Tibial nerve (tissue), 4 donors: ENCODE measurements at regions not wholly inside any gene's neighbourhood (a gene's known extent, or its start where the extent isn't known, plus 50 kb on each side); places are given as distances from the start of the nearest gene placed in this dataset.

Experiments
- DNase-seq, 2 donors: peaks; one replicate each; pipeline ENCODE4 v3.0.0-alpha.2; 2019; ENCODE audit warnings: low spot score in 2 of 2
- H3K27ac ChIP-seq, 4 donors: fragments of 200-600 bp; sonication (generic) in 3 of 4; one replicate each; pipeline ENCODE4 v1.5.1; 2017 to 2019; ENCODE audit warnings: mild to moderate bottlenecking in 1 of 4
- H3K27me3 ChIP-seq, 2 donors: fragments of 200-600 bp; sonication (generic) in 1 of 2; one replicate each; pipeline versions ENCODE4 v1.5.1 to v1.6.0; 2017 to 2019
- H3K36me3 ChIP-seq, 3 donors: fragments of 200-600 bp; sonication (generic); one replicate each; pipeline ENCODE4 v1.5.1; 2018 to 2019
- H3K4me1 ChIP-seq, 4 donors: fragments of 200-600 bp; sonication (generic) in 3 of 4; one replicate each; pipeline ENCODE4 v1.5.1; 2017 to 2019
- H3K4me3 ChIP-seq, 4 donors: fragments of 200-600 bp; sonication (generic) in 3 of 4; one replicate each; pipeline ENCODE4 v1.5.1; 2017 to 2019; ENCODE audit warnings: mild to moderate bottlenecking in 1 of 4, moderate library complexity in 1 of 4
- H3K9me3 ChIP-seq, 4 donors: fragments of 200-600 bp; sonication (generic) in 3 of 4; one replicate each; pipeline ENCODE4 v1.5.1; 2017 to 2019
- EP300 ChIP-seq, 2 donors: sonication (generic); formaldehyde crosslinking; IDR thresholded peaks; one replicate each; pipeline ENCODE4 v1.6.1; 2017; ENCODE audit warnings: antibody characterized with exemption in 2 of 2, mild to moderate bottlenecking in 1 of 2
- POLR2A ChIP-seq, 2 donors: fragments of 450-650 bp; IDR thresholded peaks; one replicate each; pipeline ENCODE4 v1.6.1; 2017; ENCODE audit warnings: antibody characterized with exemption in 2 of 2, mild to moderate bottlenecking in 2 of 2, moderate library complexity in 2 of 2
- WGBS, 2 donors: methylation state at CpG; one replicate each; pipeline ENCODE4 v1.1.5; 2018; 5-methylcytosine and 5-hydroxymethylcytosine counted together
- TF ChIP-seq, protein P1 (sequence below), 5 experiments: fragments of 200-600 bp in 3 of 5; fragments of 450-650 bp in 2 of 5; sonication (generic) in 3 of 5; IDR thresholded peaks; one replicate each; pipeline ENCODE4 v1.5.1; 2016 to 2019; ENCODE audit warnings: antibody characterized with exemption in 5 of 5, mild to moderate bottlenecking in 3 of 5, moderate library complexity in 2 of 5

DNA sequence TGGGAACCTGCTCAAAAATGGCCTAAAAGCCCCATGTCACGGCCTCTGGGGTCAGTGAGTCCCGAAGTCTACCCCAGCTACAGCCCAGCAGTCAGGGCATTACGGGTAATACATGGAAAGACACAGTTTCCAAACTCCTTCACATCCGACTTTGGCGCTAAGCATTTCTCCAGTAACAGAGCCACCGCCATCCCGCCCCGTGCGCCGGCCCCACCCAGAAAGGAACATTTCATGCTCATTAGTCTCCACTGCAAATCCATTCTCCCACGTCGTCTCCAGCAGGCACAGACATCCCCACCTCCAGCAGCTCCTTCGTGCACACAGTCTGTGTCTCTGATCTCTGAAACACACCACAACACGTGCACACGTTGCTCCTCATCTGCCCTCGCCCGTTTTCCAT lies 509.2 kb upstream of the ID2 start:
- no peaks in the 10 kb centered on the region for H3K36me3 ChIP-seq
- no peak overlapping the region for H3K4me3 ChIP-seq
- no peaks in the 10 kb centered on the region for H3K9me3 ChIP-seq
- no peaks in the 10 kb centered on the region for H3K27me3 ChIP-seq
- H3K27ac ChIP-seq, result no peak overlapping the region
- no peaks in the 10 kb centered on the region for H3K4me1 ChIP-seq
- no peak for TF ChIP-seq POLR2A (IDR thresholded peaks at IDR 0.05)
- DNase-seq, result no peak
- WGBS, 2 donors, result 94 to 96% methylated on average over 17 of the region's 17 CpGs

DNA sequence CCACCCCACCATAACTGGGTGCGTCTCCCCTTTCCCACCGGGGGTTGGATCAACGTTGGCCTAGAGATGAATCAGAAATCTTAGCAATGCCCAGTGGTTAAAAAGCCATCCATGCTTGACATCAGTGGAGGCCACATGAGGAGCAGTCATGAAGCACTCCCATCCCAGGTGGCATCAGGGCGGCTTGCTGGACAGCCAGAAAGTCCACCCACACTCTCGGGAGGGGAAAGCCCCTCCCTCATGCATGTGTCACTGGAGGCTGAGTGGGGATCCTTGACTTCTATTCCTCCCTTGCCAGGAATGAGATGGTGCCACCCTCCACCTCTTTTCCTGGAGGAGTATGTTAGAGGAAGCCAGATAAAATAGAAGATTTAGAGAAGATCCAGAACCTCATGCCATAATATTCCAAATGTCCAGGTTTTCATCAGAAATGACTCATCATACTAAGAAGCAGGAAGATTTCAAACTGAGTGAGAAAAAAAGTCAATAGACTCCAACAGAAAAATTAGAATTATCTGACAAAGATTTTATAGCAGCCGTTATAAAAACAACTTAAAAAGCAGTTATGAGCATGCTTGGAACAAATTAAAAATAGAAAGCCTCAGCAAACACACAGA lies 507.1 kb upstream of the ID2 start:
- H3K27ac ChIP-seq, result no peak overlapping the region
- H3K4me1 ChIP-seq, result no peaks in the 10 kb centered on the region
- H3K36me3 ChIP-seq, result no peaks in the 10 kb centered on the region
- H3K27me3 ChIP-seq, result no peaks in the 10 kb centered on the region
- DNase-seq, result no peak
- no peaks in the 10 kb centered on the region for H3K9me3 ChIP-seq
- TF ChIP-seq, protein P1, sequence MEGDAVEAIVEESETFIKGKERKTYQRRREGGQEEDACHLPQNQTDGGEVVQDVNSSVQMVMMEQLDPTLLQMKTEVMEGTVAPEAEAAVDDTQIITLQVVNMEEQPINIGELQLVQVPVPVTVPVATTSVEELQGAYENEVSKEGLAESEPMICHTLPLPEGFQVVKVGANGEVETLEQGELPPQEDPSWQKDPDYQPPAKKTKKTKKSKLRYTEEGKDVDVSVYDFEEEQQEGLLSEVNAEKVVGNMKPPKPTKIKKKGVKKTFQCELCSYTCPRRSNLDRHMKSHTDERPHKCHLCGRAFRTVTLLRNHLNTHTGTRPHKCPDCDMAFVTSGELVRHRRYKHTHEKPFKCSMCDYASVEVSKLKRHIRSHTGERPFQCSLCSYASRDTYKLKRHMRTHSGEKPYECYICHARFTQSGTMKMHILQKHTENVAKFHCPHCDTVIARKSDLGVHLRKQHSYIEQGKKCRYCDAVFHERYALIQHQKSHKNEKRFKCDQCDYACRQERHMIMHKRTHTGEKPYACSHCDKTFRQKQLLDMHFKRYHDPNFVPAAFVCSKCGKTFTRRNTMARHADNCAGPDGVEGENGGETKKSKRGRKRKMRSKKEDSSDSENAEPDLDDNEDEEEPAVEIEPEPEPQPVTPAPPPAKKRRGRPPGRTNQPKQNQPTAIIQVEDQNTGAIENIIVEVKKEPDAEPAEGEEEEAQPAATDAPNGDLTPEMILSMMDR (IDR thresholded peaks at IDR 0.05), result no peak
- no peak for TF ChIP-seq EP300 (IDR thresholded peaks at IDR 0.05)
- no peak for TF ChIP-seq POLR2A (IDR thresholded peaks at IDR 0.05)
- WGBS, 2 donors, result 60 to 80% methylated on average over 3 to 6 of the region's 6 CpGs
- H3K4me3 ChIP-seq, result no peak overlapping the region

DNA sequence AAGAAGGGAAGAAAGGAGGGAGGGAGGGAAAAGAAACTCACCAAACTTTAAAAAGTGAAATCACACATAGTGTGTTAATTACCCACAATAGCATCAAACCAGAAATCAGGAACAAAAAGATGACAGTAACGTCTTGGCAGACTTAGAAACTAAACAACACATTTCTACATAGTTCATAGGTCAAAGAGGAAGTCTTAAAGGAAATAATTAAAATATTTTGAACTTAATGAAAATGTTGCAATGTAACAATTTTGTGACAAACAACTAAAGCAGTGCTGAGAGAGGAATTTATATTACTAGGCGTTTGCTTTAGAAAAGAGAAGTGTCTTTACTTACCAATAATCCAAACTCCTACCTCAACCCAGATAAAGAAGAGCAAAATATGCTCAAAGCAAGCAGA lies 505.0 kb upstream of the ID2 start:
- Histone ChIP-seq H3K4me3 (no peak overlapping the region), H3K27me3 (no peaks in the 10 kb centered on the region), H3K36me3 (no peaks in the 10 kb centered on the region), H3K4me1 (no peaks in the 10 kb centered on the region), H3K9me3 (peaks cover 0 to 4% (median 0%) of the 10 kb centered on the region in 4 donors), H3K27ac (peak overlapping the region in 1 of 4 donors; percentile 22)
- no peak for DNase-seq
- 45 to 46% methylated on average over 2 of the region's 2 CpGs for WGBS, 2 donors
- TF ChIP-seq POLR2A (IDR thresholded peaks at IDR 0.05) (no peak), EP300 (IDR thresholded peaks at IDR 0.05) (peak in 1 of 2 donors; percentile 27)

DNA sequence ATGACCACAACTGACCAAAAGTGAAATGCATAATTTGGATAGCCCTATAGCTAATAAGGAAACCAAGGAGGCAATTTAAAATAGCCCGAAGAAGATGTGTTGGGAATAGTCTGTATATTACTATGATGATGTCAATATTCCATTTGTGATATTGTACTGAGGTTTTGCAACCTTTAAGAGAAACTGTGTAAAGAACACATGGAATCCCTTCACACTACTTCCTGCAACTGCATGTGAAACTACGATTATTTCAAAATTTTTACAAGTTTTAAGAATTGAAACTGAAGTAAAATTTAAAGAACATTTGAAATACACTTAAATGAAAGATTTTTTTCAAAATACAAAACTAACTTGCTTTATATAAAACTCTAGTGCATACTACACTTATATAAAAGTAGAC lies 504.3 kb upstream of the ID2 start:
- no peaks in the 10 kb centered on the region for H3K27me3 ChIP-seq
- H3K36me3 ChIP-seq, result no peaks in the 10 kb centered on the region
- no peaks in the 10 kb centered on the region for H3K4me1 ChIP-seq
- 52 to 59% methylated on average over 2 of the region's 2 CpGs for WGBS, 2 donors
- no peak for DNase-seq
- peaks cover 0 to 4% (median 0%) of the 10 kb centered on the region in 4 donors for H3K9me3 ChIP-seq
- TF ChIP-seq, protein P1 (IDR thresholded peaks at IDR 0.05), result no peak
- no peak for TF ChIP-seq POLR2A (IDR thresholded peaks at IDR 0.05)
- TF ChIP-seq EP300 (IDR thresholded peaks at IDR 0.05), result no peak
- no peak overlapping the region for H3K27ac ChIP-seq
- no peak overlapping the region for H3K4me3 ChIP-seq

DNA sequence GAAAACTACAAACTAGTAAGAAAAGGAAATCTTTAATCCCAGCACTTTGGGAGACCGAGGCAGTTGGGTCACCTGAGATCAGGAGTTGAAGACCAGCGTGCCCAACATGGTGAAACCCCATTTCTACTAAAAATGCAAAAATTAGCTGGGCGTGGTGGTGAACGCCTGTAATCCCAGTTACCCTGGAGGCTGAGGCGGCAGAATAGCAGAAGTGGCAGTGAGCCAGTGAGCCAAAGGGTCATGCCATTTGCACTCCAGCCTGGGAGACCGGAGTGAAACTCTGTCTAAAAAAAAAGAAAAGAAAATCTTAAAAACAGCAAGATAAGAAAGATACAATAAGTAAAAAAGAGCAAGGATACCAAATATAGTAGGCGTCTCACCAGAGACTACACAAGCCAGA lies 502.9 kb upstream of the ID2 start:
- Histone ChIP-seq H3K27me3 (no peaks in the 10 kb centered on the region), H3K4me1 (no peaks in the 10 kb centered on the region), H3K36me3 (no peaks in the 10 kb centered on the region), H3K27ac (no peak overlapping the region), H3K4me3 (no peak overlapping the region), H3K9me3 (peaks cover 0 to 4% (median 0%) of the 10 kb centered on the region in 4 donors)
- WGBS, 2 donors, result 66 to 70% methylated on average over 7 of the region's 7 CpGs
- TF ChIP-seq POLR2A (IDR thresholded peaks at IDR 0.05) (no peak), EP300 (IDR thresholded peaks at IDR 0.05) (no peak)
- TF ChIP-seq, protein P1 (IDR thresholded peaks at IDR 0.05), result no peak
- DNase-seq, result no peak

DNA sequence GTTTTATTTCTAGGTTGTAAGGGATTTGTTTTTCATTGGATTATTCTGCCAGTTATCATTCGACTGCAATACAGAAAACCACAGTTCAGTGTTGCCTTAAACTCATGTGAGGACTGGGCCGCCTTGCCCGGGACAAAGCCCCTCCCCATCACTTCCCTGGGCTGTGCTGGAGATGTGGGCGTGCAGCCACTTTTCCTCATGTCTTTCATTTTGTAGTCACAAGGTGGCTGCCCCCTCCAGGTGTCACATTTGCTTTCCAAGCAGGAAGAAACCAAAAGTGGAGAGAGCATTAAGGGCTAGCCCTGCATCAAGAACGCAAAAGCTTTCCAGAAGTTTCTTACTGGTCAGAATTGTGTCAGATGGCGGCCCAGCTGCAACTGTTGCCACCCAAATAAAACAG lies 492.5 kb upstream of the ID2 start:
- Histone ChIP-seq H3K27ac (no peak overlapping the region), H3K36me3 (no peaks in the 10 kb centered on the region), H3K27me3 (no peaks in the 10 kb centered on the region), H3K4me3 (no peak overlapping the region), H3K4me1 (peaks cover 0 to 10% (median 4%) of the 10 kb centered on the region in 4 donors), H3K9me3 (no peaks in the 10 kb centered on the region)
- DNase-seq, result no peak
- WGBS, 2 donors, result 85 to 90% methylated on average over 6 of the region's 6 CpGs
- no peak for TF ChIP-seq EP300 (IDR thresholded peaks at IDR 0.05)
- TF ChIP-seq, protein P1 (IDR thresholded peaks at IDR 0.05), result no peak
- no peak for TF ChIP-seq POLR2A (IDR thresholded peaks at IDR 0.05)
